GM18526 (cell line): ENCODE measurements at regions not wholly inside any gene's neighbourhood (a gene's known extent, or its start where the extent isn't known, plus 50 kb on each side); places are given as distances from the start of the nearest gene placed in this dataset.

Source experiments
- POLR2A ChIP-seq: IDR thresholded peaks from 3 replicates; pipeline ENCODE4 v1.6.1; 2011; ENCODE audit not compliant: insufficient read length; ENCODE audit errors: extremely low read depth

- TF ChIP-seq POLR2A: no peak
Measured at GRCh38 chr3:107239703-107240102, 137.5 kb upstream of the CCDC54 start.

GRCh38 chr3:107240183-107241091 lies 136.8 kb upstream of the CCDC54 start:
- TF ChIP-seq POLR2A: no peak

GRCh38 chr3:107241217-107241616 lies 136.0 kb upstream of the CCDC54 start:
- no peak for TF ChIP-seq POLR2A

DNA sequence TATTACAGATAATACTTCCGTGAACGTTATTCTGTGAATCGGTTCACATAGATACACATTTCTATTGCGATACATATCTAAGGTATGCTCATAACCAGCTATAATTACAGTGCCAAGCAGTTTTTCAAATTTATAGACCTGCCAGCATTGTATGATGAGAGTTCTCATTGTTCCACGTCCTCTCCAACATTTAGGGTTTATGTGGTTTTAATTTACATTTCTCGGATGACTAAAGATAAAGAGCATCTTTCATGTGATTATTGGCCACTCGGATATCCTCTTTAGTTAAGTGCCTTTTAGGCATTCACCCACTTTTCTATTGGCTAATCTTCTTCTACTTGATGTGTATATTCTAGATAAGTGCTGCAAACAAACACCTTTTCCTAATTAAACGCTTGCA lies 134.7 kb upstream of the CCDC54 start:
- no peak for TF ChIP-seq POLR2A

DNA sequence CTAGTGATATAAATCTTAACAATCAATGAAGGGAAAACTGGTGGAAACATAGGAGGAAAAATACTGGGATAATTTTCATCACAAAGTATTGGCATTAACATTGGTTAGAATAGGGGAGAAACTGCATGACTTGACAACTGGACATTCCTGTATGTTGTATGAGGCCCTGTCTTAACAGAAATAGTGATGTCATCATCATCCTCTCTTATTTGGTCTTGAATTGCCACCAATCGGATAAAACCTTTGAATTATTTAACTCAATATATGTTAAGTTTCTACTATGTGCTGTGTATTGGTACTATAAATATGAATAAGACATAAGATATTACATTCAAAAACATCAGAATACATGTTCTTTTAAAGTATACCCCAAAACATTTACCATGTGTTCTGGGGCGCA lies 130.1 kb upstream of the CCDC54 start:
- no peak for TF ChIP-seq POLR2A

DNA sequence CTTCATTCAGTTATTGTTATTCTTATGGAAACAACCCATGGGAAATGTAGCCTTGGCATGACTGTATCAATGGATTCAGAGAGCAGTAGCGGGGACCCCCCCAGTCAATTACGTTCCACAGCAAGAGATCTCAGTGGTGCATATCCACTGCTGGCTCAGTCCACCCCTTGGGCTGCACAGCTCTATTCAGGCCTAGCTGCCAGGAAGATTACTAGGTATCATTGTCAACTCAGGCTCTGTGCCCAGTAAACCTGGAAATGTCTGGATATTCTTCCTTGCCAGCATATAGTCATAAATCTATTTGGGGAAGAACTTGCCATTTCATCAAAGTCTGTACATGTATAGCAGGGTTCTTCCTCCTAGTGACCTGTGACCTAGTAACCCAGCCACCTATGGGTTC lies 128.1 kb upstream of the CCDC54 start:
- no peak for TF ChIP-seq POLR2A

DNA sequence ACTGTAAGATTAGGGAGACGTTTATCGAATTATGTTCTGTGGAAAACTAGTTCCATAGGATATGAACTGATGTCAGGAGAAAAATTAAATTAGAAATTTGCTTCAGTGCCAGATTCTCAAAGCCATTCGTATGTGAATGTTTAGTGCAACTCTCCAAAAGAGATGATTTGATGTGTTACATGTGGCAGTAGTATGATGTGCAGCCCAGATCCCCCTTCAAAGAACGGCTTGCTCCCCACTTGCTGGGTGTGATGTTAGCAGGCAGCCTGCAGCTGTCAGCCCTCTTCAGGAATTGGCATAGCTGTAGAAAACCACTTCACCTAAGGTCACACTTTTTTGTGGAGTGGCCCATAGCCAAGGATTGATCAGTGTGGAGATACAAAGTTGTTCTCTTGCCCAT lies 127.0 kb upstream of the CCDC54 start:
- TF ChIP-seq POLR2A: no peak

GRCh38 chr3:107251819-107252218 lies 125.4 kb upstream of the CCDC54 start:
- TF ChIP-seq POLR2A: no peak

DNA sequence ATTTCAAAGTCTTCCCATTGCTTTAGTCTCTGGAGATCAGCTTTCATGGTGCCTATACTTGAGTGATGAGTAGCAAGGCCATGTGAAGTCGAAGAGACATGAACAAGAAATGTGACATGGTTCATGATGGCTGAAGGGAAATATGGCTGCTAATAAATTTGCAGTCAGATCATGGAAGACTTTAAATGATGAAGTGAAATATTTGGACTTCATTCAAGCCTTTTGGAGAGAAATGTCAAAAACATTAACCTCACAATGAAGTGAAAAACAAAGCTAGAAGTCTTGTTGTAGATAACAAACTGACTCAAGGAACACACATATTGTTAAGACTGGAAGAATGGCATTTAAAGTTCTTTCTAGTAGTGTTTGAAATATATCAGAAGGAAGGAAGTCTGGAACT lies 120.3 kb upstream of the CCDC54 start:
- no peak for TF ChIP-seq POLR2A

DNA sequence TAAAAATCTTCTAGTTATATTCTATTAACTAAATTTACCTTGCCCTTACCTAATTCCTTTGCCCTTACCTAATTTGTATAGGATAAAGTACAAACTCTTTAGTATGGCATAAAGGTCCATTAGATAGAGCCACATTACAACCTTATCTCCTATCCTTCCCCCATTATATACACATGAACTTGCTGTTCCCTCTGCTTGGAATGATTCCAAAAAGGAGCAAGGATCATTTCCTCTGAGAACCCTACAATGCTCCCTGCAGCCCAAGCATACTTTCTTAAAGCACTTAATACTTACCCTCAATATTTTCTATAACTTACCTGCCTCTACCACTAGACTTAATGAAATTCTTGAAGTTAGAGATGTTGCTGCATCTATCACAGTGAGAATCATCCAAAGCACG lies 118.9 kb upstream of the CCDC54 start:
- no peak for TF ChIP-seq POLR2A

DNA sequence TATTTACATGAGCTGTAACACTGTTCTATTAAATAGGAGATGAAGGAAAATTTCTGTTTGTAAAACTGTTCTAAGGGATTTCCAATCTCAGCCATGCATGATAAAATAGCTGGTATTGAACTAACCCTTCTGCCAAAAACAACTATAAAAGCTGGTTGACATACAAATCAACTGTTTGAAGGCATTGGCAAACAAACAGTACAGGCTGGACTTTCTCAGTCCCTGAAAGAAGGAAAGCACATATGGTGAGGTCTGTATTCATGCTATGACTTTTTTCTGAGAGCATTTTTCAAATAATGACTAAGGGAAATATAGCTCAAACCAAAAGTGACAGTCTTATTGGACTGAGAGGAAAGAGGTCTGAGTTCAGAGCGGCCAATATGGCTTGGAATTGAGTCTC lies 117.0 kb upstream of the CCDC54 start:
- no peak for TF ChIP-seq POLR2A

GRCh38 chr3:107263269-107264021 lies 113.8 kb upstream of the CCDC54 start:
- no peak for TF ChIP-seq POLR2A

- TF ChIP-seq POLR2A: no peak
Measured at GRCh38 chr3:107264888-107265287, 112.4 kb upstream of the CCDC54 start.

GRCh38 chr3:107265526-107265925 lies 111.7 kb upstream of the CCDC54 start:
- TF ChIP-seq POLR2A: no peak

- TF ChIP-seq POLR2A: no peak
Measured at GRCh38 chr3:107268469-107268868, 108.8 kb upstream of the CCDC54 start.

- no peak for TF ChIP-seq POLR2A
Measured at GRCh38 chr3:107269136-107269535, 108.1 kb upstream of the CCDC54 start.
